ENCODE measurements at regions not wholly inside any gene's neighbourhood (a gene's known extent, or its start where the extent isn't known, plus 50 kb on each side); places are given as distances from the start of the nearest gene placed in this dataset.

- TF ChIP-seq EZH2 (IDR thresholded peaks at IDR 0.05; ENCODE audit: borderline replicate concordance, low read length) = no peak
- TF ChIP-seq CTCF (IDR thresholded peaks at IDR 0.05; ENCODE audit: low read length) = no peak
Observed at GRCh38 chr2:118554616-118555015, 292.8 kb downstream of the EN1 start.
